GM12891 (cell line): ENCODE measurements at regions not wholly inside any gene's neighbourhood (a gene's known extent, or its start where the extent isn't known, plus 50 kb on each side); places are given as distances from the start of the nearest gene placed in this dataset.

Experiments
- POLR2A ChIP-seq: IDR thresholded peaks from 2 replicates; pipeline ENCODE4 v1.6.1; 2011; ENCODE audit warnings: low read depth, low read length, control low read depth
- POLR2AphosphoS5 ChIP-seq: IDR thresholded peaks from 2 replicates; pipeline ENCODE4 v1.6.1; 2011; ENCODE audit warnings: low read depth, low read length, control low read depth
- TAF1 ChIP-seq: IDR thresholded peaks from 2 replicates; pipeline ENCODE4 v1.6.1; 2011; ENCODE audit warnings: low read depth, low read length, control low read depth

GRCh38 chr11:70796648-70797227 lies 398.4 kb downstream of the CTTN start:
- no peak for TF ChIP-seq POLR2AphosphoS5
- TF ChIP-seq POLR2A: no peak
- no peak for TF ChIP-seq TAF1
